Stimulated activated CD4-positive, alpha-beta T cell treated with anti-CD3 and anti-CD28 coated beads, Interleukin-4, amount 100 ng/mL, for 24 hours (primary cell): ENCODE measurements at regions not wholly inside any gene's neighbourhood (a gene's known extent, or its start where the extent isn't known, plus 50 kb on each side); places are given as distances from the start of the nearest gene placed in this dataset.
A peak's percentile ranks its signal among the peaks of the same experiment; 100 is the strongest.
"Not testable (repeated sequence)": the region's sequence is repeated elsewhere in the genome, so short reads cannot be mapped to it uniquely, and the experiment has no call there.

ENCODE experiments used
- DNase-seq: peaks from one replicate; pipeline ENCODE4 v3.0.0-alpha.2; 2020

- no peak for DNase-seq
Observed at GRCh38 chr14:88985654-88986053, 161.2 kb downstream of the TTC8 start.

DNA sequence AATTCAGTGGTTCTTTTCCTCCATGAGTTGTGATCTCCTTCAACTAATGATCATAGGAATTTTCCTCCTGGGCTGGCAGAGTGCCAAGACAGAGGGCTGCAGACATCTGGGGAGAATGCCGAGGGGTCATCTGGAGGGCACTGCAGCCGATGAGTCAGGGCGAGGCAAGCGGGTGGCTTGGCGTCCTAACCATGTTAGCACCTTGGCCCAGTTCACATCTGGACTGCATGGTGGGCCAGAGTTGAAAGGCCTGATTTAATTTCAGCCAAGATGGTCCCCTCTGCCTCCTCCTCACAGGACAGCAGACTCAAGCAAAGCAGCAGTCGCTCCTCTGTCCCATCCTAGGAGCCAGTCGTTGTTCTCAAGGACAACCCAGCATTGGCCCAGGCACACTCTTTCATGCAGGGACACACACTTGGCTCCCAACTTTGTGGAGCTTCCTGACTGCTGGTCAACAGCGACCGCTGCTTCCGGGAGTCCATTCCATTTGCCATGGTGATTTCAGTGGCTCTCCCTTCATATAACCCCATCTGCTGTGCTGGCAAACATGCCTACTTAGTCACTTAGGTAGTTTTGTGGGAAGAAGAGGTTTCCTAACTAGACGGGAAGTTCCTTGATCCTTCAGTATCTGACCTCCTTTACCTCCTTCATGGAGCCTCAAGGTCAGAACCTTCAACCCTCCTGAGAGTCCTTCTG is 161.8 kb downstream of the TTC8 start:
- DNase-seq = no peak

- DNase-seq = not testable (repeated sequence)
Observed at GRCh38 chr14:88986908-88987307, 162.5 kb downstream of the TTC8 start.

- DNase-seq = no peak
Observed at GRCh38 chr14:88987516-88987915, 163.1 kb downstream of the TTC8 start.

DNA sequence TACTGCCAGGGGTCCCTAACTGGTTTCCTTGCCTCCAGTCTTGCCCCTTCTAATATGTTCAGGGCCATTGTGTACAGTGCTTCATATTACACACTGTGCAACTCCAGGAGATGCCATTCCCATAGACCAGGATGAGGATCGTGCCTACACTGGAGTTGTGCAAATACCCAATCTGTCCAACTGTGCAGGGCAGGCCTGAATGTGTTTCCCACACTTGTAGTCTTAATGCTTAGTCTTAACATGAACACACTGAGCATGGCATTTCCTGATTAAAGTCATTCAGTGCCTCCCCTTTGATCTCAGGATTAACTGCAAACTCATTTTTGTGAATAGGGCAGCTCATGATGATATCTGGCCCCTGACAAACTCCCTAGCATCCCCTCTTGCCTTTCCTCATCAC is 165.5 kb downstream of the TTC8 start:
- no peak for DNase-seq

- no peak for DNase-seq
Observed at GRCh38 chr14:88990856-88991255, 166.4 kb downstream of the TTC8 start.

DNA sequence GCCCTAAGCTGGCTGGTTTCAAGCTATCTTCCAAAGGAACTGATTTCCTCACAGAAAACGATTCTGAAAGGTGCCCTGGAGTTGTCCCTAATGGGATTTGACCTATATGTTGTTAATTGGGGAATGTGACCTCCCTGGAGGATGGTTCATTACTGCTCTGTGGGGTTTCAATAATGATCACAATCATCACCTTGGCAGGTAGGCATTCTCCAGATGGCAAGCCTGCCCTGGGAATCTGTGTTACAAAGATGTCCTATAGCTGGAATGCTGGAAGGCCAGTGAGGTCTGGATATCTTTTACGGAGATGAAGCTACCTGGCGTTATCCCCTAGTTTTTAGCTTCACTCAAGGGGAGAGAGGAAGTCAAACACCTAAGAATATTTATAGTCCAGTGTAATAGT is 167.6 kb downstream of the TTC8 start:
- no peak for DNase-seq

DNA sequence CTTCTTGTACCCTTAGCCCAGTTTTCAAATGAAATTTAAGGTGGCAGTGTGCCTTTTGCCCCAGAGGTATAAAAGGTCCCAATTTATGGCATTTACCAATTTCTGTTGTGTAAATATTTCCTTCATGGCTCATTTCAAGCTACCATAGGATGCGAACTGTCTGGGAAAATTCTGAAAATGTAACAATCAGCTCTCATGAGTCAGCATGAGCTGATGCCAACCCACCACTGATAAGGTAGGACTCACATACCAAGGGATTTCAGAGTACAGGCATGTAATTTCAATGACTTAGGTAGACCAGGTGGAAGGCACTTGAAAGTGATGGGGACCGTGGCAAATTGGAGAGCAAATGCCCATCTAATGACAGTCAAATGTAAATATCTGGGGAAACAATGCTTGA is 169.5 kb downstream of the TTC8 start:
- no peak for DNase-seq

GRCh38 chr14:88995437-88996198 is 171.2 kb downstream of the TTC8 start:
- DNase-seq = no peak

- DNase-seq = no peak
Observed at GRCh38 chr14:88998027-88998426, 173.6 kb downstream of the TTC8 start.

GRCh38 chr14:88999137-88999536 is 174.7 kb downstream of the TTC8 start:
- DNase-seq = no peak

DNA sequence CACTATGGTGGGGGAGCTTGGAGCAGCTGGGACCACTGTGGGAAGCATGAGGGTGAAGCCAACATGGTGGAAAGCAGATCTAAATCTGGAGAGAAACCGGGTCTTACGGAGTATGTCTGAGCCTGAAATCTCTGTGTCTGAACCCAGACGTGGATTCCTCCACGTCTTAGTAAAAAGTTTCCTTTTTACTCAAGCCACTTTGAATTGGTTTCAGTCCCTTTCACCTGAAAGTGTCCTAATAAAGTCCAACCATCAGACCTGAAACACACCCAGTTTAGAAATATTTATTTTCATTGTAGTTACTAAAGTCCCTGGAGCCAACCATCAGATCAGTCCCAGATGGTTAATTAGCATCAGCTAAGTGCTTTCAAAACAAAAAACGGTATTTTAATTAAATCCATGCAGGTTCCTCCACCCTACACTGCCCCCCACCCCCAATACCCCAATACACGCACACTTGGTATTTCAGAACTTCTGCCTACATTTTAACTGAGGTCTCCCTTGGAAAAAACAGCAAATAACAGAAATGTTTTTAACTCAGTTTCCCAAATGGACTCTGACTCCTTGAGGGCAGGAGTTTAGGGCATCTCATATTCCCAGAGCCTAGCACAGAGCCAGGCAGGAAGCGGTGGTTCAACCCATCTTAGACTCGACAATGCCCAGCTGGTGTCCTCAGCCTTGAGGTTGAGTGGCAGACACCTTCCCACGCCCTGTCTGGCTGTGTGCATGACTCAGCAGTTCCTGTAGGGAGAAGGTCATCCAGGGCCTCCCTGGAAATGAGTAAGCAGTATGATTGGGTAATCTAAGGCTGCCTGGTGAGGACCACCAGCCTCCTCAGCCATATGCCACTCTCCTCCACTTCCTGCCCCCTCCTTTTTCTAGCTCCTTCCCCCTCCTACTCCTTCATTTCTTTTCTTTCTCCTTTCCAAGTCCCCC is 175.8 kb downstream of the TTC8 start:
- DNase-seq = peak; percentile 21

DNA sequence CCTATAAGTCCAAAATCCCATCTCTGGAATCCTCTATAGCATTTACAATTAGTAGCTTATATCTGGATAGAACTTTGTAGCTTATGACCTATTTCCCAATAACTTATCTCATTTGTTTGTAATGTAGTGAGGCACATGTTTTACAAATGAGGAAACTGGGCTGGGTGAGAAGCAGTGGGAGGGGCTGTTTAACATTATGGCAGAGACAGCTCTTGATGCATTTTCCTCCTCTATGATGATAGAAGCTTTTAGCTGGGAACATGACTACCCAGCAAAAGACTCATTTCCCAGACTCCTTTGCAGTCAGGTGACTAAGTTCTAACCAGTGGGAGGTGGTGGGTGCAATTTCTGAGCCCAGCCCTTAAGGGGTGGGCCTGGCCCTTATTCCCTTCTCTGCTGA is 179.7 kb downstream of the TTC8 start:
- DNase-seq = no peak

GRCh38 chr14:89007906-89008305 is 183.5 kb downstream of the TTC8 start:
- DNase-seq = no peak

DNA sequence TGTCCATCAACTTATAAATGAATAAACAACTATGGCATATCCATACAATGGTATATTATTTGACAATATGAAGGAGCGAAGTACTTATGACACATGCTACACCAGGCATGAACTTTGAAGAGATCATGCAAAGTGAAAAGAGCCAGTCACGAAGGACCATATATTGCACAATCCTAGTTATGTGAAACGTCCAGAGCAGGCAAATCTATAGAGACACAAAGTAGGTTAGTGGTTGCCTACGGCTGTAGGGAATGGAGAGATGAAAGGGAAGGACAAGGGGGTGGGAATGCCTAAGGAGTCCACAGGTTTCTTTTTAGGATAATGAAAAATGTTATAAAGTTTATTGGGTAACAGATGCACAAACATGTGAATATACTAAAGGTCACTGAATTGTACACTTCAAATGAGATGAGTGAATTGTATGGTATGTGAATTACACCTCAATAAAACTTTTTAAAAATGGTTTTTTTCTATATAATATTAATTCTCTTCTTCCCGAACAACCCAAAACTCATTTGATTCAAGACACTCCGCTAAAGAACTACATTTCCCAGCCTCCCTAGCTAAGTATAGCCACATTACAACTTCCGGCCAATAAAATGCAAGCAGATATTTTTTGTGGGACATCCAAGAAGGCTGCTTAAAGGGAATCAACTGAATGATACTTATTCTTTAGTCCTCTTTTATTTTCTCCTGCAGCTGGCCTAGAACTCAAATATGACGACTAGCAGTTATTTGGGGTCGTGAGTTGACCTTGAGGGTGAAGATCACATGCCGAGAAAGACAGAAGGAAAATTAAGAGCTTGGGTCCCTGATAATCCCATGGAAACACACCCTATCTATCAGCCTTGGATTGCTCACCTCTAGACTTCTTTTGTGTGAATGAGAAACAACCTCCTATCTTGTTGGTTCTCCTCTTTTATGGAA is 187.2 kb downstream of the TTC8 start:
- DNase-seq = no peak

GRCh38 chr14:89012282-89013097 is 188.0 kb downstream of the TTC8 start:
- DNase-seq = no peak

DNA sequence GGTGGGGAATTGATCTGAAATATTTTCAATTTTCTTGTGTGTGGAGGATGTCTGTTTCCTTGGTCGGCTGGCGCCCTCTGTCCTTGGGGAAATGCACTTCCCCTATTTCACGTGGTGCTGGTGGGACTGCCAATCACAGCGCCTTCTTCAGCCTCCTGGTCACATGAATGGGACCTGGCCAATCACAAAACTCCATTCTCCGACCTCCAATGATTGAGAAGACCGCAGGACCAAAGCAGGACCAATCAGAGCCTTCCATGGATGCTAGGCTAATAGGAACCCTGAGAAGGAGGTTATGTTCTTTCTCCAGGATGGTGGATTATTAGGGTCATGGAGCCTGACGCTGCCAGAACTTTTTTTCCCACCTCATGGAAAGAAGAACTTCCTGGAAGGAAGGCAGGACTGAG is 188.7 kb downstream of the TTC8 start:
- DNase-seq = no peak

DNA sequence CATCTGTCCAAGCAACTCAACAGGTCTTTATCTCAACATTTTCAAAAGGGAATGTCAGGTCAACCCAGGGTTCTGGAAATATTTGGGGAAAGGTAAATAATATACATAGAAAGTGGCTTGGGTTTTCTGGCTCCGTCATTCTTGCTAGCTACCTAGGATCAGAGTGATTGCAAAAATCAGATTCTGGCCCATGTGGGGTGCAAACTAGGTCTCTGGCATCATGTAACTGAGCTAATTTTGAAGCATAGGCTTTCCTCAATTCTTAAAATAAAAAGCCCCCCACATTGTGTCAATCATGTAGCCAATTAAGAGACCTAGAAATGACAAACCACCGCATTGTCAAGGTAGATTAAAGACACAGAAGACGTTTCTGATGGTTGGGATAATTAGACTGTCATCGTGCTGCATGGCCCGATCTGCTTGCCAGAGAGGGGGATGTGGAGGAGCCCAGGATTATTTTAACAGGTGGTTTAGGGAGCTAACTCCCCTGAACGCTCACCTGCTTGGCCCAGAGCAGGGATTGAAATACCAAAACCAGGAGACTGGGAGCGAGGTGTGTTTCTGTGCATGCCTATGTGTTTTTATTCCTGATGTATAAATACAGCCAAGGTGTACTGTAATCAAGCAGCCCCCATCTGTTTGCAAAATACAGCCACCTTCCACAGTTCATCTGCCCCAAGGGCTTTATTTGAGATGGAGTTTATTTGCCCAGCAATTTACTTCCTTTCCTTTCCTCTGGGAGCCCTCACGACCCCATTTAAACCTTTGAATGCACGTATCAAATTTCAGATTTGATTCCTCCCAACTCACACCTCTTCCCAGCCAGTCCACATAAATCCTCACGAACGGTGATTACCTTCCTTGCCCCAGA is 189.5 kb downstream of the TTC8 start:
- DNase-seq = no peak

DNA sequence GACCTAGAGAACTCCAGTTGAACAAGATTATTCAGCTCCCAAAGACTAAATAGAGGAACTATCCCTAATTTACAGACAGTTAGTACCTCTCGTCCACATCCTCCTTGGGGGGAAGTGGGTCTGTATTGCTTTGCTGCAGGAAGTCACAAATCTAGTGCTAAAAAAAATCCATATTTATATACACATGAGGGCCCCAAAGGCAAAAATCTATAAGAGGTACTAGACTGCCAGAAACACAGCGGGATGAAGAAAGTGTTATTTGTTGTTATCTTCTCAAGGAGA is 190.1 kb downstream of the TTC8 start:
- DNase-seq = no peak

- DNase-seq = no peak
Observed at GRCh38 chr14:89015016-89015415, 190.6 kb downstream of the TTC8 start.

DNA sequence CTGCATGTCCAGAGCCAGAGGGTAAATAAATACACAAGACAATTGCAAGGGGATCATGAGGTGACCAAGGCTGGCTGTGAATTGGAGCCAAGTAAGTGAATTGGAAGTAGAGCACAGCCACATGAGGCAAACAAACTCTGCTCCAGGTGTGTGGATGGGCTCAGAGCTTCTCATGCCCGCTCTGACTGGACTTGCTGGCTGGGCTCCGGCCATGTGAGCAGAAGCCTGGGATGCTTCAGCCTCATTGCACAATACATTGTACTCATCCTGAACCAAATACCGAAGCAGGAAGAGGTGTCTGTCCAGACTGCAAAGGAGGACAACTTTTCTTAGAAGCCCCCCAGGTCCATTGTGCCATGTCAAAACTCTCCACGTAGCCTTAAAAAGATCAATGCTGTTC is 193.0 kb downstream of the TTC8 start:
- DNase-seq = no peak
